ENCODE measurements at regions not wholly inside any gene's neighbourhood (a gene's known extent, or its start where the extent isn't known, plus 50 kb on each side); places are given as distances from the start of the nearest gene placed in this dataset.

GRCh38 chr2:187638840-187639239 is 84.6 kb upstream of the TFPI start:
- no peak for TF ChIP-seq GATA2 (IDR thresholded peaks at IDR 0.05; ENCODE audit: low read depth, low read length)
- no peak for TF ChIP-seq GATA3 (IDR thresholded peaks at IDR 0.05; ENCODE audit: low read depth, low read length)

All from SH-SY5Y (cell line).